GM23338 (cell line): ENCODE measurements at regions not wholly inside any gene's neighbourhood (a gene's known extent, or its start where the extent isn't known, plus 50 kb on each side); places are given as distances from the start of the nearest gene placed in this dataset.

Experiments used
- ATAC-seq: fragments of 200-7000 bp; cut with Tn5 transposase; 3 replicates; pipeline ENCODE4 v1.9.1; 2020
- DNase-seq: peaks from one replicate; pipeline ENCODE4 v3.0.0-alpha.2; 2015; ENCODE audit warnings: low spot score
- H2AFZ ChIP-seq: fragments of 200-600 bp; sonication (generic); 2 replicates; pipeline ENCODE4 v1.8.0; 2016; ENCODE audit warnings: antibody characterized with exemption, mild to moderate bottlenecking, moderate library complexity
- H3F3A ChIP-seq: fragments of 200-600 bp; sonication (generic); replicated peaks from 2 replicates; pipeline ENCODE4 v1.8.0; 2017; ENCODE audit warnings: antibody characterized with exemption, mixed run types, low read depth
- H3K27ac ChIP-seq: fragments of 200-600 bp; sonication (generic); 2 replicates; pipeline ENCODE4 v1.6.1; 2016; ENCODE audit warnings: low read depth
- H3K27me3 ChIP-seq: fragments of 200-600 bp; sonication (generic); 2 replicates; pipeline ENCODE4 v1.8.0; 2016; ENCODE audit warnings: mild to moderate bottlenecking, mixed run types, moderate library complexity; ENCODE audit not compliant: insufficient read depth
- H3K36me3 ChIP-seq: fragments of 200-600 bp; sonication (generic); 2 replicates; pipeline ENCODE4 v1.8.0; 2016; ENCODE audit warnings: mild to moderate bottlenecking; ENCODE audit not compliant: insufficient read depth
- H3K4me1 ChIP-seq: fragments of 200-600 bp; sonication (generic); 2 replicates; pipeline ENCODE4 v1.8.0; 2016; ENCODE audit warnings: mild to moderate bottlenecking, moderate library complexity; ENCODE audit not compliant: insufficient read depth
- H3K4me2 ChIP-seq: fragments of 200-600 bp; sonication (generic); 2 replicates; pipeline ENCODE4 v1.7.1; 2017; ENCODE audit warnings: mixed run types
- H3K4me3 ChIP-seq: fragments of 200-600 bp; sonication (generic); 2 replicates; pipeline ENCODE4 v1.6.1; 2016; ENCODE audit warnings: mixed run types
- H3K79me2 ChIP-seq: fragments of 200-600 bp; sonication (generic); replicated peaks from 2 replicates; pipeline ENCODE4 v1.8.0; 2017; ENCODE audit warnings: mild to moderate bottlenecking; ENCODE audit not compliant: insufficient read depth
- H3K9me2 ChIP-seq: fragments of 200-600 bp; sonication (generic); 2 replicates; pipeline ENCODE4 v1.8.0; 2017; ENCODE audit not compliant: insufficient read depth
- H4K20me1 ChIP-seq: fragments of 200-600 bp; sonication (generic); replicated peaks from 2 replicates; pipeline ENCODE4 v1.8.0; 2017; ENCODE audit warnings: mild to moderate bottlenecking; ENCODE audit not compliant: insufficient read depth
- H3K27ac Mint-ChIP-seq: 2 replicates; pipeline ENCODE4 v1.8.0; 2020; ENCODE audit warnings: inconsistent platforms, mild to moderate bottlenecking, moderate library complexity, mixed read lengths
- H3K27me3 Mint-ChIP-seq: 3 replicates; pipeline ENCODE4 v1.8.0; 2022; ENCODE audit warnings: low read depth, mild to moderate bottlenecking, moderate library complexity, mixed read lengths, inconsistent platforms; ENCODE audit not compliant: insufficient read depth, poor library complexity
- H3K36me3 Mint-ChIP-seq: 3 replicates; pipeline ENCODE4 v1.8.0; 2021; ENCODE audit warnings: low read depth, mild to moderate bottlenecking, inconsistent platforms, moderate library complexity, mixed read lengths
- H3K4me1 Mint-ChIP-seq: 3 replicates; pipeline ENCODE4 v1.8.0; 2020; ENCODE audit warnings: mild to moderate bottlenecking, inconsistent platforms, mixed read lengths
- H3K4me3 Mint-ChIP-seq: 3 replicates; pipeline ENCODE4 v1.8.0; 2021; ENCODE audit warnings: moderate library complexity, mild to moderate bottlenecking, inconsistent platforms, mixed read lengths
- H3K9me3 Mint-ChIP-seq: 3 replicates; pipeline ENCODE4 v1.8.0; 2020; ENCODE audit warnings: moderate library complexity, mild to moderate bottlenecking, inconsistent platforms, mixed read lengths
- JUNB ChIP-seq: IDR thresholded peaks from one replicate; pipeline ENCODE4 v1.6.1; 2016; ENCODE audit warnings: antibody characterized with exemption; ENCODE audit not compliant: unreplicated experiment
- NANOG ChIP-seq: IDR thresholded peaks from 2 replicates; pipeline ENCODE4 v1.6.1; 2016; ENCODE audit warnings: antibody characterized with exemption, borderline replicate concordance
- POLR2AphosphoS5 ChIP-seq: IDR thresholded peaks from 2 replicates; pipeline ENCODE4 v1.6.1; 2016; ENCODE audit warnings: antibody characterized with exemption, low read depth
- STAT1 ChIP-seq: IDR thresholded peaks from one replicate; pipeline ENCODE4 v1.6.1; 2016; ENCODE audit warnings: antibody characterized with exemption; ENCODE audit not compliant: unreplicated experiment
- TF ChIP-seq, protein P1 (sequence below): IDR thresholded peaks from one replicate; pipeline ENCODE4 v1.6.1; 2018; ENCODE audit warnings: antibody characterized with exemption; ENCODE audit not compliant: unreplicated experiment
- TF ChIP-seq, protein P2 (sequence below): fragments of 250-450 bp; sonication (Bioruptor Pico); IDR thresholded peaks from 2 replicates; pipeline ENCODE4 v1.5.0; 2020; ENCODE audit warnings: mild to moderate bottlenecking, moderate library complexity
- TF ChIP-seq, protein P3 (sequence below), 2 experiments: fragments of 200-600 bp in 1 of 2; sonication (generic) in 1 of 2; conservative IDR thresholded peaks; 2 replicates each; pipeline versions ENCODE4 v1.5.1 to v1.6.1; 2016 to 2017; ENCODE audit warnings: antibody characterized with exemption in 2 of 2, low read depth in 2 of 2, mild to moderate bottlenecking in 2 of 2, moderate library complexity in 1 of 2
- TF ChIP-seq, protein P4 (sequence below): IDR thresholded peaks from 2 replicates; pipeline ENCODE4 v1.6.1; 2016; ENCODE audit warnings: antibody characterized with exemption

- Histone ChIP-seq H3F3A (no peaks in the 10 kb centered on the region), H3K27ac (no peak overlapping the region), H3K4me3 (no peak overlapping the region), H3K79me2 (no peaks in the 10 kb centered on the region), H3K27me3 (no peaks in the 10 kb centered on the region), H3K4me1 (peaks cover 35% of the 10 kb centered on the region), H4K20me1 (no peaks in the 10 kb centered on the region), H3K36me3 (no peaks in the 10 kb centered on the region), H3K9me2 (no peaks in the 10 kb centered on the region), H3K4me2 (no peak overlapping the region), H2AFZ (no peak overlapping the region)
- no peaks in the 10 kb centered on the region for H3K9me3 Mint-ChIP-seq
- TF ChIP-seq STAT1 = no peak
- TF ChIP-seq JUNB = no peak
- TF ChIP-seq POLR2AphosphoS5 = no peak
- TF ChIP-seq, protein P1, sequence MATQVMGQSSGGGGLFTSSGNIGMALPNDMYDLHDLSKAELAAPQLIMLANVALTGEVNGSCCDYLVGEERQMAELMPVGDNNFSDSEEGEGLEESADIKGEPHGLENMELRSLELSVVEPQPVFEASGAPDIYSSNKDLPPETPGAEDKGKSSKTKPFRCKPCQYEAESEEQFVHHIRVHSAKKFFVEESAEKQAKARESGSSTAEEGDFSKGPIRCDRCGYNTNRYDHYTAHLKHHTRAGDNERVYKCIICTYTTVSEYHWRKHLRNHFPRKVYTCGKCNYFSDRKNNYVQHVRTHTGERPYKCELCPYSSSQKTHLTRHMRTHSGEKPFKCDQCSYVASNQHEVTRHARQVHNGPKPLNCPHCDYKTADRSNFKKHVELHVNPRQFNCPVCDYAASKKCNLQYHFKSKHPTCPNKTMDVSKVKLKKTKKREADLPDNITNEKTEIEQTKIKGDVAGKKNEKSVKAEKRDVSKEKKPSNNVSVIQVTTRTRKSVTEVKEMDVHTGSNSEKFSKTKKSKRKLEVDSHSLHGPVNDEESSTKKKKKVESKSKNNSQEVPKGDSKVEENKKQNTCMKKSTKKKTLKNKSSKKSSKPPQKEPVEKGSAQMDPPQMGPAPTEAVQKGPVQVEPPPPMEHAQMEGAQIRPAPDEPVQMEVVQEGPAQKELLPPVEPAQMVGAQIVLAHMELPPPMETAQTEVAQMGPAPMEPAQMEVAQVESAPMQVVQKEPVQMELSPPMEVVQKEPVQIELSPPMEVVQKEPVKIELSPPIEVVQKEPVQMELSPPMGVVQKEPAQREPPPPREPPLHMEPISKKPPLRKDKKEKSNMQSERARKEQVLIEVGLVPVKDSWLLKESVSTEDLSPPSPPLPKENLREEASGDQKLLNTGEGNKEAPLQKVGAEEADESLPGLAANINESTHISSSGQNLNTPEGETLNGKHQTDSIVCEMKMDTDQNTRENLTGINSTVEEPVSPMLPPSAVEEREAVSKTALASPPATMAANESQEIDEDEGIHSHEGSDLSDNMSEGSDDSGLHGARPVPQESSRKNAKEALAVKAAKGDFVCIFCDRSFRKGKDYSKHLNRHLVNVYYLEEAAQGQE = no peak
- TF ChIP-seq, protein P2, sequence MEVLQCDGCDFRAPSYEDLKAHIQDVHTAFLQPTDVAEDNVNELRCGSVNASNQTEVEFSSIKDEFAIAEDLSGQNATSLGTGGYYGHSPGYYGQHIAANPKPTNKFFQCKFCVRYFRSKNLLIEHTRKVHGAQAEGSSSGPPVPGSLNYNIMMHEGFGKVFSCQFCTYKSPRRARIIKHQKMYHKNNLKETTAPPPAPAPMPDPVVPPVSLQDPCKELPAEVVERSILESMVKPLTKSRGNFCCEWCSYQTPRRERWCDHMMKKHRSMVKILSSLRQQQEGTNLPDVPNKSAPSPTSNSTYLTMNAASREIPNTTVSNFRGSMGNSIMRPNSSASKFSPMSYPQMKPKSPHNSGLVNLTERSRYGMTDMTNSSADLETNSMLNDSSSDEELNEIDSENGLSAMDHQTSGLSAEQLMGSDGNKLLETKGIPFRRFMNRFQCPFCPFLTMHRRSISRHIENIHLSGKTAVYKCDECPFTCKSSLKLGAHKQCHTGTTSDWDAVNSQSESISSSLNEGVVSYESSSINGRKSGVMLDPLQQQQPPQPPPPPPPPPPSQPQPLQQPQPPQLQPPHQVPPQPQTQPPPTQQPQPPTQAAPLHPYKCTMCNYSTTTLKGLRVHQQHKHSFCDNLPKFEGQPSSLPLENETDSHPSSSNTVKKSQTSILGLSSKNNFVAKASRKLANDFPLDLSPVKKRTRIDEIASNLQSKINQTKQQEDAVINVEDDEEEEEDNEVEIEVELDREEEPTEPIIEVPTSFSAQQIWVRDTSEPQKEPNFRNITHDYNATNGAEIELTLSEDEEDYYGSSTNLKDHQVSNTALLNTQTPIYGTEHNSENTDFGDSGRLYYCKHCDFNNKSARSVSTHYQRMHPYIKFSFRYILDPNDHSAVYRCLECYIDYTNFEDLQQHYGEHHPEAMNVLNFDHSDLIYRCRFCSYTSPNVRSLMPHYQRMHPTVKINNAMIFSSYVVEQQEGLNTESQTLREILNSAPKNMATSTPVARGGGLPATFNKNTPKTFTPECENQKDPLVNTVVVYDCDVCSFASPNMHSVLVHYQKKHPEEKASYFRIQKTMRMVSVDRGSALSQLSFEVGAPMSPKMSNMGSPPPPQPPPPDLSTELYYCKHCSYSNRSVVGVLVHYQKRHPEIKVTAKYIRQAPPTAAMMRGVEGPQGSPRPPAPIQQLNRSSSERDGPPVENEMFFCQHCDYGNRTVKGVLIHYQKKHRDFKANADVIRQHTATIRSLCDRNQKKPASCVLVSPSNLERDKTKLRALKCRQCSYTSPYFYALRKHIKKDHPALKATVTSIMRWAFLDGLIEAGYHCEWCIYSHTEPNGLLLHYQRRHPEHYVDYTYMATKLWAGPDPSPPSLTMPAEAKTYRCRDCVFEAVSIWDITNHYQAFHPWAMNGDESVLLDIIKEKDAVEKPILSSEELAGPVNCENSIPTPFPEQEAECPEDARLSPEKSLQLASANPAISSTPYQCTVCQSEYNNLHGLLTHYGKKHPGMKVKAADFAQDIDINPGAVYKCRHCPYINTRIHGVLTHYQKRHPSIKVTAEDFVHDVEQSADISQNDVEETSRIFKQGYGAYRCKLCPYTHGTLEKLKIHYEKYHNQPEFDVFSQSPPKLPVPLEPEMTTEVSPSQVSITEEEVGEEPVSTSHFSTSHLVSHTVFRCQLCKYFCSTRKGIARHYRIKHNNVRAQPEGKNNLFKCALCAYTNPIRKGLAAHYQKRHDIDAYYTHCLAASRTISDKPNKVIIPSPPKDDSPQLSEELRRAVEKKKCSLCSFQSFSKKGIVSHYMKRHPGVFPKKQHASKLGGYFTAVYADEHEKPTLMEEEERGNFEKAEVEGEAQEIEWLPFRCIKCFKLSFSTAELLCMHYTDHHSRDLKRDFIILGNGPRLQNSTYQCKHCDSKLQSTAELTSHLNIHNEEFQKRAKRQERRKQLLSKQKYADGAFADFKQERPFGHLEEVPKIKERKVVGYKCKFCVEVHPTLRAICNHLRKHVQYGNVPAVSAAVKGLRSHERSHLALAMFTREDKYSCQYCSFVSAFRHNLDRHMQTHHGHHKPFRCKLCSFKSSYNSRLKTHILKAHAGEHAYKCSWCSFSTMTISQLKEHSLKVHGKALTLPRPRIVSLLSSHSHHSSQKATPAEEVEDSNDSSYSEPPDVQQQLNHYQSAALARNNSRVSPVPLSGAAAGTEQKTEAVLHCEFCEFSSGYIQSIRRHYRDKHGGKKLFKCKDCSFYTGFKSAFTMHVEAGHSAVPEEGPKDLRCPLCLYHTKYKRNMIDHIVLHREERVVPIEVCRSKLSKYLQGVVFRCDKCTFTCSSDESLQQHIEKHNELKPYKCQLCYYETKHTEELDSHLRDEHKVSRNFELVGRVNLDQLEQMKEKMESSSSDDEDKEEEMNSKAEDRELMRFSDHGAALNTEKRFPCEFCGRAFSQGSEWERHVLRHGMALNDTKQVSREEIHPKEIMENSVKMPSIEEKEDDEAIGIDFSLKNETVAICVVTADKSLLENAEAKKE = no peak
- TF ChIP-seq, protein P3, sequence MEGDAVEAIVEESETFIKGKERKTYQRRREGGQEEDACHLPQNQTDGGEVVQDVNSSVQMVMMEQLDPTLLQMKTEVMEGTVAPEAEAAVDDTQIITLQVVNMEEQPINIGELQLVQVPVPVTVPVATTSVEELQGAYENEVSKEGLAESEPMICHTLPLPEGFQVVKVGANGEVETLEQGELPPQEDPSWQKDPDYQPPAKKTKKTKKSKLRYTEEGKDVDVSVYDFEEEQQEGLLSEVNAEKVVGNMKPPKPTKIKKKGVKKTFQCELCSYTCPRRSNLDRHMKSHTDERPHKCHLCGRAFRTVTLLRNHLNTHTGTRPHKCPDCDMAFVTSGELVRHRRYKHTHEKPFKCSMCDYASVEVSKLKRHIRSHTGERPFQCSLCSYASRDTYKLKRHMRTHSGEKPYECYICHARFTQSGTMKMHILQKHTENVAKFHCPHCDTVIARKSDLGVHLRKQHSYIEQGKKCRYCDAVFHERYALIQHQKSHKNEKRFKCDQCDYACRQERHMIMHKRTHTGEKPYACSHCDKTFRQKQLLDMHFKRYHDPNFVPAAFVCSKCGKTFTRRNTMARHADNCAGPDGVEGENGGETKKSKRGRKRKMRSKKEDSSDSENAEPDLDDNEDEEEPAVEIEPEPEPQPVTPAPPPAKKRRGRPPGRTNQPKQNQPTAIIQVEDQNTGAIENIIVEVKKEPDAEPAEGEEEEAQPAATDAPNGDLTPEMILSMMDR (conservative IDR thresholded peaks at IDR 0.05; ENCODE audit: low read depth in 2 of 2) = no peak
- TF ChIP-seq NANOG = no peak
- TF ChIP-seq, protein P4, sequence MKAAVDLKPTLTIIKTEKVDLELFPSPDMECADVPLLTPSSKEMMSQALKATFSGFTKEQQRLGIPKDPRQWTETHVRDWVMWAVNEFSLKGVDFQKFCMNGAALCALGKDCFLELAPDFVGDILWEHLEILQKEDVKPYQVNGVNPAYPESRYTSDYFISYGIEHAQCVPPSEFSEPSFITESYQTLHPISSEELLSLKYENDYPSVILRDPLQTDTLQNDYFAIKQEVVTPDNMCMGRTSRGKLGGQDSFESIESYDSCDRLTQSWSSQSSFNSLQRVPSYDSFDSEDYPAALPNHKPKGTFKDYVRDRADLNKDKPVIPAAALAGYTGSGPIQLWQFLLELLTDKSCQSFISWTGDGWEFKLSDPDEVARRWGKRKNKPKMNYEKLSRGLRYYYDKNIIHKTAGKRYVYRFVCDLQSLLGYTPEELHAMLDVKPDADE = no peak
- DNase-seq (no peak), ATAC-seq (no peak)
- peaks cover 43% of the 10 kb centered on the region for H3K4me1 Mint-ChIP-seq
- no peaks in the 10 kb centered on the region for H3K36me3 Mint-ChIP-seq
- H3K27me3 Mint-ChIP-seq = no peaks in the 10 kb centered on the region
- peak overlapping the region; percentile 30; the same call in 1 of the 2 replicates for H3K27ac Mint-ChIP-seq
- no peak overlapping the region for H3K4me3 Mint-ChIP-seq
Observed at GRCh38 chr12:46660719-46661109, 165.1 kb downstream of the SLC38A4 start.
